KOPT-K1 (cell line): ENCODE measurements at regions not wholly inside any gene's neighbourhood (a gene's known extent, or its start where the extent isn't known, plus 50 kb on each side); places are given as distances from the start of the nearest gene placed in this dataset.

ENCODE experiments used
- H3K27ac ChIP-seq: fragments of 200-600 bp; sonication (generic); 2 replicates; pipeline ENCODE4 v1.5.1; 2016; ENCODE audit warnings: antibody characterized with exemption, mild to moderate bottlenecking, low read depth, low read length; ENCODE audit not compliant: poor library complexity, severe bottlenecking
- H3K36me3 ChIP-seq: fragments of 200-600 bp; sonication (generic); 2 replicates; pipeline ENCODE4 v1.5.1; 2017; ENCODE audit warnings: antibody characterized with exemption, mild to moderate bottlenecking, low read length, moderate library complexity; ENCODE audit not compliant: insufficient read depth
- H3K9me3 ChIP-seq: fragments of 200-600 bp; sonication (generic); 2 replicates; pipeline ENCODE4 v1.5.1; 2017; ENCODE audit warnings: antibody characterized with exemption, low read length, mild to moderate bottlenecking; ENCODE audit not compliant: insufficient read depth, poor library complexity, severe bottlenecking

- H3K27ac ChIP-seq, result no peak overlapping the region
- H3K9me3 ChIP-seq, result peaks cover 13% of the 10 kb centered on the region
- H3K36me3 ChIP-seq, result no peaks in the 10 kb centered on the region
Measured at GRCh38 chr5:68804343-68804742, 289.5 kb upstream of the SLC30A5 start.

GRCh38 chr5:68805444-68805843 lies 288.4 kb upstream of the SLC30A5 start:
- Histone ChIP-seq H3K36me3 (no peaks in the 10 kb centered on the region), H3K27ac (no peak overlapping the region), H3K9me3 (peaks cover 13% of the 10 kb centered on the region)

- Histone ChIP-seq H3K27ac (no peak overlapping the region), H3K36me3 (no peaks in the 10 kb centered on the region), H3K9me3 (no peaks in the 10 kb centered on the region)
Measured at GRCh38 chr5:68817632-68818031, 276.2 kb upstream of the SLC30A5 start.

- H3K36me3 ChIP-seq, result no peaks in the 10 kb centered on the region
- no peaks in the 10 kb centered on the region for H3K9me3 ChIP-seq
- H3K27ac ChIP-seq, result no peak overlapping the region
Measured at GRCh38 chr5:68818057-68818695, 275.6 kb upstream of the SLC30A5 start.

GRCh38 chr5:68818870-68819269 lies 274.9 kb upstream of the SLC30A5 start:
- Histone ChIP-seq H3K36me3 (no peaks in the 10 kb centered on the region), H3K27ac (no peak overlapping the region), H3K9me3 (no peaks in the 10 kb centered on the region)

GRCh38 chr5:68821056-68821455 lies 272.8 kb upstream of the SLC30A5 start:
- no peak overlapping the region for H3K27ac ChIP-seq
- no peaks in the 10 kb centered on the region for H3K9me3 ChIP-seq
- no peaks in the 10 kb centered on the region for H3K36me3 ChIP-seq

GRCh38 chr5:68822796-68823195 lies 271.0 kb upstream of the SLC30A5 start:
- no peaks in the 10 kb centered on the region for H3K36me3 ChIP-seq
- H3K27ac ChIP-seq, result no peak overlapping the region
- no peaks in the 10 kb centered on the region for H3K9me3 ChIP-seq

GRCh38 chr5:68823301-68823700 lies 270.5 kb upstream of the SLC30A5 start:
- Histone ChIP-seq H3K36me3 (no peaks in the 10 kb centered on the region), H3K27ac (no peak overlapping the region), H3K9me3 (no peaks in the 10 kb centered on the region)

GRCh38 chr5:68830377-68830898 lies 263.4 kb upstream of the SLC30A5 start:
- no peaks in the 10 kb centered on the region for H3K36me3 ChIP-seq
- no peak overlapping the region for H3K27ac ChIP-seq
- H3K9me3 ChIP-seq, result no peaks in the 10 kb centered on the region

- H3K27ac ChIP-seq, result no peak overlapping the region
- H3K36me3 ChIP-seq, result no peaks in the 10 kb centered on the region
- H3K9me3 ChIP-seq, result no peaks in the 10 kb centered on the region
Measured at GRCh38 chr5:68834491-68834981, 259.3 kb upstream of the SLC30A5 start.

GRCh38 chr5:68838157-68838718 lies 255.6 kb upstream of the SLC30A5 start:
- Histone ChIP-seq H3K9me3 (no peaks in the 10 kb centered on the region), H3K36me3 (no peaks in the 10 kb centered on the region), H3K27ac (no peak overlapping the region)

- Histone ChIP-seq H3K36me3 (no peaks in the 10 kb centered on the region), H3K9me3 (no peaks in the 10 kb centered on the region), H3K27ac (no peak overlapping the region)
Measured at GRCh38 chr5:68839019-68839552, 254.7 kb upstream of the SLC30A5 start.

GRCh38 chr5:68843624-68844364 lies 250.0 kb upstream of the SLC30A5 start:
- H3K27ac ChIP-seq, result no peak overlapping the region
- no peaks in the 10 kb centered on the region for H3K36me3 ChIP-seq
- no peaks in the 10 kb centered on the region for H3K9me3 ChIP-seq

- no peak overlapping the region for H3K27ac ChIP-seq
- no peaks in the 10 kb centered on the region for H3K9me3 ChIP-seq
- H3K36me3 ChIP-seq, result no peaks in the 10 kb centered on the region
Measured at GRCh38 chr5:68845131-68845530, 248.7 kb upstream of the SLC30A5 start.

- H3K36me3 ChIP-seq, result no peaks in the 10 kb centered on the region
- H3K27ac ChIP-seq, result no peak overlapping the region
Measured at GRCh38 chr5:68846828-68847227, 247.0 kb upstream of the SLC30A5 start.

More at GRCh38 chr5:68846828-68847227, 247.0 kb upstream of the SLC30A5 start:
- peaks cover 6% of the 10 kb centered on the region for H3K9me3 ChIP-seq
